ENCODE measurements at regions not wholly inside any gene's neighbourhood (a gene's known extent, or its start where the extent isn't known, plus 50 kb on each side); places are given as distances from the start of the nearest gene placed in this dataset.

GRCh38 chr5:5625491-5625890, 203.0 kb downstream of the ICE1 start:
- no peaks in the 10 kb centered on the region for H3K27me3 ChIP-seq
- intact Hi-C loops (cut with DNase I), result no loop called here
- peaks cover 0 to 7% (median 0%) of the 10 kb centered on the region in 3 donors for H3K9me3 ChIP-seq (replicated peaks in 1 of 3)
- no peak overlapping the region for H3K27ac ChIP-seq
- no peak overlapping the region for H3K4me3 ChIP-seq
- DNase-seq, result no peak
- 71 to 80% (median 78%) methylated on average over 3 of the region's 3 CpGs for WGBS, 4 donors
- H3K36me3 ChIP-seq (replicated peaks in 1 of 2), result no peaks in the 10 kb centered on the region
- no peak for TF ChIP-seq POLR2A (IDR thresholded peaks at IDR 0.05)
- TF ChIP-seq CTCF (IDR thresholded peaks at IDR 0.05), result no peak
- H3K4me1 ChIP-seq (replicated peaks in 1 of 2), result no peaks in the 10 kb centered on the region

- Histone ChIP-seq H3K36me3 (replicated peaks in 1 of 2) (no peaks in the 10 kb centered on the region), H3K27me3 (no peaks in the 10 kb centered on the region), H3K27ac (no peak overlapping the region), H3K4me1 (replicated peaks in 1 of 2) (peaks cover 9 to 12% of the 10 kb centered on the region in 2 donors), H3K9me3 (replicated peaks in 1 of 3) (peaks cover 0 to 7% (median 0%) of the 10 kb centered on the region in 3 donors), H3K4me3 (no peak overlapping the region)
- WGBS, 4 donors, result 85 to 94% (median 90%) methylated on average over 2 of the region's 2 CpGs
- intact Hi-C loops (cut with DNase I), result no loop called here
- no peak for TF ChIP-seq CTCF (IDR thresholded peaks at IDR 0.05)
- no peak for TF ChIP-seq POLR2A (IDR thresholded peaks at IDR 0.05)
- no peak for DNase-seq
Observed at GRCh38 chr5:5623397-5623796, 200.9 kb downstream of the ICE1 start.

- peaks cover 0 to 7% (median 0%) of the 10 kb centered on the region in 3 donors for H3K9me3 ChIP-seq (replicated peaks in 1 of 3)
- intact Hi-C loops (cut with DNase I), result no loop called here
- no peak overlapping the region for H3K27ac ChIP-seq
- H3K4me3 ChIP-seq, result no peak overlapping the region
- H3K36me3 ChIP-seq (replicated peaks in 1 of 2), result no peaks in the 10 kb centered on the region
- DNase-seq, result no peak
- TF ChIP-seq POLR2A (IDR thresholded peaks at IDR 0.05), result no peak
- H3K27me3 ChIP-seq, result no peaks in the 10 kb centered on the region
- H3K4me1 ChIP-seq (replicated peaks in 1 of 2), result peaks cover 9 to 12% of the 10 kb centered on the region in 2 donors
Observed at GRCh38 chr5:5622806-5623205, 200.3 kb downstream of the ICE1 start.

- 38 to 53% (median 45%) methylated on average over 3 of the region's 3 CpGs for WGBS, 4 donors
- peak in 5 of 7 donors; percentile 45 to 69 (median 53) for DNase-seq
- intact Hi-C loops (cut with DNase I), result no loop called here
- Histone ChIP-seq H3K27me3 (no peaks in the 10 kb centered on the region), H3K9me3 (replicated peaks in 1 of 3) (peaks cover 0 to 7% (median 0%) of the 10 kb centered on the region in 3 donors), H3K4me3 (no peak overlapping the region), H3K36me3 (replicated peaks in 1 of 2) (no peaks in the 10 kb centered on the region), H3K27ac (peak overlapping the region in 3 of 5 donors; percentile 27 to 55 (median 51)), H3K4me1 (replicated peaks in 1 of 2) (peaks cover 20 to 39% of the 10 kb centered on the region in 2 donors)
- TF ChIP-seq CTCF (IDR thresholded peaks at IDR 0.05) (no peak), POLR2A (IDR thresholded peaks at IDR 0.05) (peak in 1 of 2 donors; percentile 7)
Observed at GRCh38 chr5:5619546-5619945, 197.1 kb downstream of the ICE1 start.

- peak in 1 of 6 experiments; percentile 7 for TF ChIP-seq CTCF (IDR thresholded peaks at IDR 0.05)
- no peak for TF ChIP-seq POLR2A (IDR thresholded peaks at IDR 0.05)
- no peaks in the 10 kb centered on the region for H3K9me3 ChIP-seq (replicated peaks in 1 of 3)
- H3K4me3 ChIP-seq, result no peak overlapping the region
- peak overlapping the region in 4 of 5 donors; percentile 41 to 51 (median 44) for H3K27ac ChIP-seq
- no peaks in the 10 kb centered on the region for H3K27me3 ChIP-seq
- intact Hi-C loops (cut with DNase I), result no loop called here
- no peak for DNase-seq
- no peaks in the 10 kb centered on the region for H3K36me3 ChIP-seq (replicated peaks in 1 of 2)
- H3K4me1 ChIP-seq (replicated peaks in 1 of 2), result peaks cover 20 to 54% of the 10 kb centered on the region in 2 donors
Observed at GRCh38 chr5:5617024-5617423, 194.5 kb downstream of the ICE1 start.

Measured in adrenal gland (tissue), 9 donors.